NT2/D1 (cell line): ENCODE measurements at regions not wholly inside any gene's neighbourhood (a gene's known extent, or its start where the extent isn't known, plus 50 kb on each side); places are given as distances from the start of the nearest gene placed in this dataset.

Source experiments
- DNase-seq: peaks from one replicate; pipeline ENCODE4 v3.0.0-alpha.2; 2011; ENCODE audit warnings: low read depth, low spot score
- H3K27me3 ChIP-seq: 2 replicates; pipeline ENCODE4 v1.6.0; 2011; ENCODE audit warnings: mild to moderate bottlenecking; ENCODE audit not compliant: insufficient read length, insufficient read depth
- H3K36me3 ChIP-seq: 2 replicates; pipeline ENCODE4 v1.6.1; 2011; ENCODE audit warnings: mild to moderate bottlenecking, low read length, mixed read lengths; ENCODE audit not compliant: insufficient read depth, insufficient read length
- H3K4me1 ChIP-seq: 2 replicates; pipeline ENCODE4 v1.5.1; 2011; ENCODE audit not compliant: insufficient read depth, insufficient read length
- H3K4me3 ChIP-seq: 2 replicates; pipeline ENCODE4 v1.5.1; 2011; ENCODE audit warnings: low read depth; ENCODE audit not compliant: insufficient read length
- H3K9ac ChIP-seq: 2 replicates; pipeline ENCODE4 v1.6.0; 2011; ENCODE audit warnings: low read depth; ENCODE audit not compliant: insufficient read length
- H3K9me3 ChIP-seq: 2 replicates; pipeline ENCODE4 v1.5.1; 2011; ENCODE audit warnings: mild to moderate bottlenecking, low read length; ENCODE audit not compliant: insufficient read depth
- SUZ12 ChIP-seq: IDR thresholded peaks from 2 replicates; pipeline ENCODE4 v1.6.1; 2011; ENCODE audit not compliant: insufficient read length, insufficient read depth; ENCODE audit errors: extremely low read depth
- YY1 ChIP-seq: IDR thresholded peaks from 2 replicates; pipeline ENCODE4 v1.6.1; 2011; ENCODE audit not compliant: insufficient read length, insufficient read depth
- ZNF274 ChIP-seq: IDR thresholded peaks from 2 replicates; pipeline ENCODE4 v1.6.1; 2011; ENCODE audit warnings: mild to moderate bottlenecking, low read depth, low read length

DNA sequence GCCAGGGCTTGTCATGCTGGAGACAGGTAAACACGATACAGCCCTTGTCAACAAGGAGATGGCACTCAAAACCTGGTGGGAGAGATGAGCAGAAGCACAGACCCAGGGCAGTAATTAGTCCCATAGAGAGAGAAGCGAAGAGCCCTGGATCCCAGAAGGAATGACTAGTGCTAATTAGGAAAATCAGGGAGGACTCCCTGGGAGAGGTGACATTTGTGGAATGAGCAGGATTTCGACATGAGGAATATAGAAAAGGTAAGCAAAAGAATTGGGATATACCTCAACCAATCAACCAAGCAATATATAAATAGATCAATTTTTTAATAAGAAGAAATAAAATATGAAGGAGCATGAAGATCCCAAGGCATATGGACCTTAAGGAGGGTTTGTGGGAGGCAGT lies 98.5 kb upstream of the GJB5 start:
- no peaks in the 10 kb centered on the region for H3K9me3 ChIP-seq
- no peaks in the 10 kb centered on the region for H3K36me3 ChIP-seq
- TF ChIP-seq YY1 (no peak), ZNF274 (no peak), SUZ12 (no peak)
- no peak overlapping the region for H3K9ac ChIP-seq
- peaks cover 15% of the 10 kb centered on the region for H3K4me1 ChIP-seq
- no peak overlapping the region for H3K4me3 ChIP-seq
- no peak for DNase-seq
- H3K27me3 ChIP-seq: no peaks in the 10 kb centered on the region

DNA sequence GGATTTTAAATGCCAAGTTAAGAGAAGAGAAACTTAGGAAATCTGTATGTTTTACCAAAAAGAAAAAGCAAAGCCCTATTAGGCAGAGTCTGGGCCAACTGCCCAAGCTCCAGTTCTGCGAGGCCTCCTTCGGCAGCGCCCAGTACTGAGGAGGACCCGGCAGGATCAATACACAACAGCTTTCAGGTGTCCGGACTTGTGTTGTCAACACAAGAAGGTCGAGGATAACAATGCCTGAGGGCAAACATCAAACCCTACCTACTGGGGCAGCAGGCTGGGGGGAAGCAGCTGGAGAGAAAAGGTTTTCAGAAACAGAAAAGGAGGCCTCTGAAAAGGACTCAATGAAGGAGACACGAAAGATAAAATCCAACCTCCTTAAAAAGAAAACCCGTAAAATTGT lies 98.1 kb upstream of the GJB5 start:
- no peak overlapping the region for H3K9ac ChIP-seq
- TF ChIP-seq ZNF274: no peak
- TF ChIP-seq YY1: no peak
- no peak for TF ChIP-seq SUZ12
- H3K4me3 ChIP-seq: no peak overlapping the region
- H3K4me1 ChIP-seq: peaks cover 17% of the 10 kb centered on the region
- no peak for DNase-seq
- H3K36me3 ChIP-seq: no peaks in the 10 kb centered on the region
- no peaks in the 10 kb centered on the region for H3K27me3 ChIP-seq
- H3K9me3 ChIP-seq: no peaks in the 10 kb centered on the region

DNA sequence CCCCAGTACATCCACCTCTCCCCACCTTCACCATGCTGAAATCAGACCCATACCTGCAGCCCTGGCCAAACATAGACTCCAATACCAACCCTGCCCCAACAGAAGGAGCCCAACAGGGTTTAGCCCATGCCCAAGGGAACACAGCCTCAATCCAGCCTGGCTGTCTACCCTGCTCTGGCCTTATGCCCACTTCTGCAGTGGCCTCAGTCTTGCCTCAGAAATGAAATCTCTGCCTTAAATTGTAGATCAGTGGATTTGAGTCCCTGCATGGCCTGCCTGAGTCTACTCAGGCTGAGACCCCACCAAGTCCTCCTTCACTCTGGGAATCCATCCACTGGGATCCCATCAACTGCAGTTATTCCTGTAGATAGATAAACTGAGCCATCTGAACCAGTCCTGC lies 97.6 kb upstream of the GJB5 start:
- Histone ChIP-seq H3K9ac (no peak overlapping the region), H3K27me3 (no peaks in the 10 kb centered on the region), H3K4me1 (peaks cover 17% of the 10 kb centered on the region), H3K4me3 (no peak overlapping the region), H3K9me3 (no peaks in the 10 kb centered on the region), H3K36me3 (no peaks in the 10 kb centered on the region)
- DNase-seq: no peak
- no peak for TF ChIP-seq ZNF274

DNA sequence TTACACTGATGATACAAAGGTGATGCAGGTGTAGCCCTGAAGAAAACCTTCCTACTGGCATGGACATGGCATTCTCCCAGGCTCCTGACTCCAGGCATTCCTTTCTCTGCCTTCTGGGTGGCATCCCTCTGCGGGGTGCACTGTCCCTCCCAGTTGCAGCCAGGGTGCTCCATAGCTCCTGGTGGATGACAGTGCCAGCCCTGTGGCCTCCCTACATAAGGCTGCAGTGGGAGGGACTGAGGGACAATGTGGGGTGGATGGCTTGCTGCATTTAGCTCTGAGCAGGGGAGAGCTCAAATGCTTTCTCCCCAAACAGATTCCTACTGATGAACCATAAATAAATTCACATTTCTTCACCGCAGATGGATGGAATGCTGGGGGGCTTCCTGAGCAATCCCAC lies 97.0 kb upstream of the GJB5 start:
- no peaks in the 10 kb centered on the region for H3K36me3 ChIP-seq
- H3K9ac ChIP-seq: no peak overlapping the region
- DNase-seq: no peak
- no peaks in the 10 kb centered on the region for H3K9me3 ChIP-seq
- H3K4me1 ChIP-seq: peaks cover 17% of the 10 kb centered on the region
- H3K4me3 ChIP-seq: no peak overlapping the region
- H3K27me3 ChIP-seq: no peaks in the 10 kb centered on the region
- no peak for TF ChIP-seq ZNF274
- TF ChIP-seq YY1: no peak
- TF ChIP-seq SUZ12: no peak

DNA sequence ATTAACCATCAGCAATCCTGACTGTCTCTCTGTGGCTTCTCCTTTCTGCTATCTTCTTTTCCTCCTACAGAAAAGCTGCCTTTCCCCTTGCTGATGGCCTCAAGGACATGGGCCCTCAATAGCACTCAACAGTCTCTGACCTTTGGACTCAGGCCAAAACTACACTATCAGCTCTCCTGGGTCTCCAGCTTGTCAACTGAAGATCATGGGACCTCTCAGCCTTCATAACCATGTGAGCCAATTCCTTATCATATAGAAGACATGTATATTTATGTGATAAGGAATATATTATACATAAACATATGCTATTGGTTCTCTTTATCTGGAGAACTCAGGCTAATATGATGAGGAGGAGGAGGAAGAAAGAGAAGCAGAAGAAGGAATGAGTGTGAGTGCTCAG lies 91.8 kb upstream of the GJB5 start:
- DNase-seq: no peak

DNA sequence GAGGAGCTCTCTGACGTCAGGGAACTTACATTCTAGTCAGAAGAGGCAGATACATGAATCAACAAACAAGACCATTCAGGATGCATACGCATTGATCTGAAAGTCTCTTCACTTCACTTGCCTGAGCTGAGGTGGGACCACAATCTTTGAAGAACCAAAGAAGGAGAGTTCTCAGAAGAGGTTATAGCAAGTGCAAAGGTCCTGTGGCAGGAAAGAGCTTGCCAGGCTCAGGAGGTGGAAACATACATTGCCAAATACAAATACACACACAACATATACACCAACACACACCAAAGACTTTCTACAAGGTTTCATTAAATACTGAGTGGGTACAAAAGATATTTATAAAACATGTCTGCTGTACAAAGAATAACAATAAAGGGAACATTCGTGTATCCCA lies 86.8 kb upstream of the GJB5 start:
- Histone ChIP-seq H3K9me3 (peaks cover 32% of the 10 kb centered on the region), H3K27me3 (no peaks in the 10 kb centered on the region), H3K4me1 (no peaks in the 10 kb centered on the region), H3K9ac (no peak overlapping the region), H3K36me3 (no peaks in the 10 kb centered on the region), H3K4me3 (no peak overlapping the region)
- TF ChIP-seq YY1 (no peak), SUZ12 (no peak), ZNF274 (no peak)
- no peak for DNase-seq

More for the DNA sequence above, 91.8 kb upstream of the GJB5 start:
- H3K9ac ChIP-seq: no peak overlapping the region
- H3K4me1 ChIP-seq: peaks cover 4% of the 10 kb centered on the region
- no peaks in the 10 kb centered on the region for H3K36me3 ChIP-seq
- TF ChIP-seq SUZ12: no peak
- TF ChIP-seq YY1: no peak
- TF ChIP-seq ZNF274: no peak
- H3K4me3 ChIP-seq: no peak overlapping the region
- no peaks in the 10 kb centered on the region for H3K9me3 ChIP-seq
- H3K27me3 ChIP-seq: no peaks in the 10 kb centered on the region

DNA sequence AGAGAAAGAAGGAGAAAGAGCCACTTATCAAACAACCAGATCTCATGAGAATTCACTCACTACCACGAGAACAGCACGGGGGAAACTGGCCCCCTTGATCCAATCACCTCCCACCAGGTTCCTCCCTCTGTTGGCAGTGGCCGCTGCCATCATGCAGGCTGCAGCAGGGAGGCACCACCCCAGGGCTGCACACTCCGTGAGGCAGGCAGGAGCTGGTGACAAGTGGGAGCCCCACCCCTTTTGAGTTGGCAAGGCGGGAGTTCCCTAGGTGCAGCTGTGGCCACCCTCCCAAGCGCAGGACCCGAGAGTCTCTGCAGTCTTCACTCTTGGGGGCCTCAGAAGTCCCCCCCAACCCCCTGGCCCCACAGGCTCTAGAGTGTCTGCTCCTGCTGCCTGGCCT lies 83.9 kb upstream of the GJB5 start:
- no peak overlapping the region for H3K4me3 ChIP-seq
- DNase-seq: no peak
- no peak for TF ChIP-seq ZNF274
- TF ChIP-seq YY1: no peak
- no peak for TF ChIP-seq SUZ12
- H3K9me3 ChIP-seq: peaks cover 33% of the 10 kb centered on the region
- H3K36me3 ChIP-seq: no peaks in the 10 kb centered on the region
- H3K9ac ChIP-seq: no peak overlapping the region
- no peaks in the 10 kb centered on the region for H3K27me3 ChIP-seq
- H3K4me1 ChIP-seq: no peaks in the 10 kb centered on the region

DNA sequence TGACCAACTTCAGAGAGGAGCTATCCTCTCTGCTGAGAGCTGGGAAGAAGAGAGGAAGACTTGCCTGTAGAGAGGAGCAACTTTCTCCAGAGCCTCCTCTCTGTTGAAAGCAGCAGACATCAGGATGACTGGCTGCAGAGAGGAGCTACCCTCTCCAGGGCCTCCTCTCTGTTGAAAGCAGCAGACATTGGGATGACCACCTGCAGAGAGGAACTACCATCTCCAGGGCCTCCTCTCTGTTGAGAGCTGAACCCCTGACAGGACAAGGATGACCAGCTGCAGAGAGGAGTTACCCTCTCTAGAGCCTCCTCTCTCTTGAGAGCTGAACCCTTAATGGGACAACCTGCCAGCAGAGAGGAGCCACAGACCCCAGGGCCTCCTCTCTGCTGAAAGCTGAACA lies 83.0 kb upstream of the GJB5 start:
- H3K4me1 ChIP-seq: no peaks in the 10 kb centered on the region
- H3K27me3 ChIP-seq: no peaks in the 10 kb centered on the region
- no peak overlapping the region for H3K9ac ChIP-seq
- DNase-seq: no peak
- no peak overlapping the region for H3K4me3 ChIP-seq
- H3K36me3 ChIP-seq: no peaks in the 10 kb centered on the region
- H3K9me3 ChIP-seq: peaks cover 33% of the 10 kb centered on the region
- TF ChIP-seq SUZ12: no peak
- no peak for TF ChIP-seq ZNF274
- no peak for TF ChIP-seq YY1
